ENCODE measurements at regions not wholly inside any gene's neighbourhood (a gene's known extent, or its start where the extent isn't known, plus 50 kb on each side); places are given as distances from the start of the nearest gene placed in this dataset.

GRCh38 chr18:39188278-39188677 is 1622.7 kb upstream of the CELF4 start:
- Histone ChIP-seq H3K9ac (no peak overlapping the region), H3K27me3 (no peaks in the 10 kb centered on the region), H3K4me1 (no peaks in the 10 kb centered on the region), H3K36me3 (no peaks in the 10 kb centered on the region), H3K27ac (no peak overlapping the region), H3K4me2 (no peak overlapping the region), H3F3A (ENCODE audit: low read depth) (peaks cover 3% of the 10 kb centered on the region), H3K79me2 (ENCODE audit: low read depth) (no peaks in the 10 kb centered on the region), H4K20me1 (ENCODE audit: low read depth) (no peaks in the 10 kb centered on the region), H3K9me3 (ENCODE audit: low read depth) (no peaks in the 10 kb centered on the region), H2AFZ (replicated peaks) (no peak overlapping the region), H3K4me3 (no peak overlapping the region)
- peaks cover 3% of the 10 kb centered on the region for H3K4me1 Mint-ChIP-seq
- H3K4me3 Mint-ChIP-seq = no peak overlapping the region
- DNase-seq (ENCODE audit: low spot score) = no peak
- no peak overlapping the region for H3K27ac Mint-ChIP-seq
- H3K27me3 Mint-ChIP-seq (ENCODE audit: insufficient read depth, low read depth) = no peaks in the 10 kb centered on the region
- TF ChIP-seq EZH2phosphoT487 (IDR thresholded peaks at IDR 0.05) = no peak
- no peak for TF ChIP-seq CTCF (IDR thresholded peaks at IDR 0.05)
- no peak for TF ChIP-seq EZH2 (IDR thresholded peaks at IDR 0.05)
- no peaks in the 10 kb centered on the region for H3K9me3 Mint-ChIP-seq
- H3K36me3 Mint-ChIP-seq = no peaks in the 10 kb centered on the region

DNA sequence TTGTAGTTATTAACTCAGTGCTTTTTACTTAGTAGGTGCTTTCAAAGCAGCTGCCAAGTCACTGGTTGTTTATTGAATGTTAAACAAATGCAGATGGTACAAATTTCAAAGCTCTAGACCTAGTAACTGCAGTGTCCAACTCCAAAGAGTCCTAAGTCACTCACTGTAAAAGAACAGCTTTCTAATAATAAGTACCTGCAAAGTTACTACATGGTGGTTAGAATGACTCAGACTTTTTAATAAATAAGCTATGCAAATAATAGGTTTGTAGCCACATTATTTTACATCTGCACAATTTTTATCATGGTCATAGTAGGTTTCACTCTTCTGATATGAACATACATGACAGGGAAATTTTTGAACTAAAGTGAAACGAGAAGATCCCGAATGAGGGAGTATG is 1620.4 kb upstream of the CELF4 start:
- Histone ChIP-seq H3K27me3 (no peaks in the 10 kb centered on the region), H2AFZ (replicated peaks) (no peak overlapping the region), H3K9ac (no peak overlapping the region), H3K36me3 (no peaks in the 10 kb centered on the region), H3K79me2 (ENCODE audit: low read depth) (no peaks in the 10 kb centered on the region), H3K4me2 (no peak overlapping the region), H3K9me3 (ENCODE audit: low read depth) (no peaks in the 10 kb centered on the region), H3F3A (ENCODE audit: low read depth) (no peaks in the 10 kb centered on the region), H4K20me1 (ENCODE audit: low read depth) (no peaks in the 10 kb centered on the region), H3K27ac (no peak overlapping the region), H3K4me3 (no peak overlapping the region), H3K4me1 (no peaks in the 10 kb centered on the region)
- DNase-seq (ENCODE audit: low spot score) = no peak
- Mint-ChIP-seq H3K27ac (no peak overlapping the region), H3K4me3 (no peak overlapping the region), H3K9me3 (no peaks in the 10 kb centered on the region), H3K27me3 (ENCODE audit: insufficient read depth, low read depth) (no peaks in the 10 kb centered on the region), H3K4me1 (no peaks in the 10 kb centered on the region), H3K36me3 (no peaks in the 10 kb centered on the region)
- TF ChIP-seq EZH2 (IDR thresholded peaks at IDR 0.05) = no peak
- TF ChIP-seq CTCF (IDR thresholded peaks at IDR 0.05) = no peak
- TF ChIP-seq EZH2phosphoT487 (IDR thresholded peaks at IDR 0.05) = no peak

DNA sequence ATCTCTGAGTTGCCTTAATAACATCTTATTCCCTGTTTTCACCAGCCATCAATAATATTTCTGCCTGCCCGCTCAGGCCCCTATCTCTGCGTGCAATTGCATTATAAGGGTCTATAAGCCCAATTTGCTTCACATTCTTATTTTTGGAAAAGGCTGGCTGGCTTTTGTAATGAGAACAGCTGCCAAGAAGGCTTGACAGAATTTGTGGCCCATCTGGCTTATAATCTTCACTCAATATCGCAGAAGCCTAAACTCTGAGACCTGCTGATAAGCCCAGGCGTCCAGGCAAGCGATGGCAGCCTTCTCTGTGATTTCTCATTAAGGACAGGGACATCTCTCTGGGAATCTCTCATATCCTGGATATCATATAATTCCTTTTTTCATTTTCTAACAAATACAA is 1618.6 kb upstream of the CELF4 start:
- Mint-ChIP-seq H3K4me1 (no peaks in the 10 kb centered on the region), H3K27ac (no peak overlapping the region), H3K9me3 (no peaks in the 10 kb centered on the region), H3K4me3 (no peak overlapping the region), H3K36me3 (no peaks in the 10 kb centered on the region), H3K27me3 (ENCODE audit: insufficient read depth, low read depth) (no peaks in the 10 kb centered on the region)
- H3K4me1 ChIP-seq = no peaks in the 10 kb centered on the region
- H3K4me3 ChIP-seq = no peak overlapping the region
- no peaks in the 10 kb centered on the region for H3K9me3 ChIP-seq (ENCODE audit: low read depth)
- no peak for DNase-seq (ENCODE audit: low spot score)
- H3K79me2 ChIP-seq (ENCODE audit: low read depth) = no peaks in the 10 kb centered on the region
- H3K27ac ChIP-seq = no peak overlapping the region
- H3F3A ChIP-seq (ENCODE audit: low read depth) = no peaks in the 10 kb centered on the region
- no peak overlapping the region for H3K9ac ChIP-seq
- no peaks in the 10 kb centered on the region for H3K36me3 ChIP-seq
- TF ChIP-seq EZH2 (IDR thresholded peaks at IDR 0.05) = no peak
- no peak overlapping the region for H3K4me2 ChIP-seq
- no peaks in the 10 kb centered on the region for H4K20me1 ChIP-seq (ENCODE audit: low read depth)
- no peaks in the 10 kb centered on the region for H3K27me3 ChIP-seq
- no peak overlapping the region for H2AFZ ChIP-seq (replicated peaks)

- H3K27ac ChIP-seq = no peak overlapping the region
- H3K4me2 ChIP-seq = no peak overlapping the region
- Mint-ChIP-seq H3K4me3 (no peak overlapping the region), H3K27me3 (ENCODE audit: insufficient read depth, low read depth) (no peaks in the 10 kb centered on the region), H3K36me3 (no peaks in the 10 kb centered on the region), H3K9me3 (no peaks in the 10 kb centered on the region), H3K27ac (no peak overlapping the region), H3K4me1 (no peaks in the 10 kb centered on the region)
- no peaks in the 10 kb centered on the region for H3F3A ChIP-seq (ENCODE audit: low read depth)
- H3K4me3 ChIP-seq = no peak overlapping the region
- TF ChIP-seq CTCF (IDR thresholded peaks at IDR 0.05) = no peak
- no peaks in the 10 kb centered on the region for H3K79me2 ChIP-seq (ENCODE audit: low read depth)
- H4K20me1 ChIP-seq (ENCODE audit: low read depth) = no peaks in the 10 kb centered on the region
- no peak overlapping the region for H3K9ac ChIP-seq
- DNase-seq (ENCODE audit: low spot score) = no peak
- no peaks in the 10 kb centered on the region for H3K4me1 ChIP-seq
- no peaks in the 10 kb centered on the region for H3K9me3 ChIP-seq (ENCODE audit: low read depth)
- no peak overlapping the region for H2AFZ ChIP-seq (replicated peaks)
- no peaks in the 10 kb centered on the region for H3K27me3 ChIP-seq
- H3K36me3 ChIP-seq = no peaks in the 10 kb centered on the region
These were observed 1612.6 kb upstream of the CELF4 start for GRCh38 chr18:39178166-39178565.
